ENCODE measurements at regions not wholly inside any gene's neighbourhood (a gene's known extent, or its start where the extent isn't known, plus 50 kb on each side); places are given as distances from the start of the nearest gene placed in this dataset.

GRCh38 chr2:5190023-5190422 is 502.2 kb upstream of the SOX11 start:
- no peak overlapping the region for H3K27ac ChIP-seq (ENCODE audit: extremely low read length, insufficient read depth, low read length)
- FAIRE-seq = no peak
- H3K36me3 ChIP-seq (replicated peaks in 1 of 2; ENCODE audit: control insufficient read depth in 1 of 2, insufficient read depth in 2 of 2, low read length in 2 of 2) = no peaks in the 10 kb centered on the region
- intact Hi-C loops (cut with micrococcal nuclease; ENCODE audit: unreplicated experiment) = no loop called here
- no peak for ATAC-seq
- no peak overlapping the region for H3K4me2 ChIP-seq (ENCODE audit: low read depth, low read length)
- H3K27me3 ChIP-seq (ENCODE audit: control insufficient read depth in 1 of 2, insufficient read depth in 2 of 2, low read length in 2 of 2) = no peaks in the 10 kb centered on the region
- DNase-seq (ENCODE audit: low spot score) = no peak
- CTCF ChIA-PET (ENCODE audit: low intra/inter-chr PET ratio, low total read pairs) = no interaction called here
- peaks cover 87% of the 10 kb centered on the region for H3K9me3 ChIP-seq (ENCODE audit: low read length)
- no peak overlapping the region for H3K9ac ChIP-seq (ENCODE audit: insufficient read depth, low read depth, low read length)
- in situ Hi-C loops (cut with HindIII; ENCODE audit: extremely low pct_ligation_motif_present, low pct_unique_long_range_greater_than_20kb) = no loop called here
- no peak overlapping the region for H2AFZ ChIP-seq (ENCODE audit: low read length)
- no peaks in the 10 kb centered on the region for H4K20me1 ChIP-seq (ENCODE audit: insufficient read depth, low read length)
- H3K4me3 ChIP-seq (replicated peaks in 1 of 3; ENCODE audit: insufficient read depth in 1 of 3, low read depth in 2 of 3, low read length in 3 of 3) = no peak overlapping the region
- no peaks in the 10 kb centered on the region for H3K4me1 ChIP-seq (ENCODE audit: insufficient read depth, low read length)
- no peak for TF ChIP-seq AKNA (CRISPR knock-in tag; IDR thresholded peaks at IDR 0.05; ENCODE audit: borderline replicate concordance)
- no peak for TF ChIP-seq PITX1 (CRISPR knock-in tag; IDR thresholded peaks at IDR 0.05)
- no peak for TF ChIP-seq ZNF546 (CRISPR knock-in tag; conservative IDR thresholded peaks at IDR 0.05)
- no peak for TF ChIP-seq ZFP62 (CRISPR knock-in tag; IDR thresholded peaks at IDR 0.05)
- no peak for TF ChIP-seq KAT8 (CRISPR knock-in tag; IDR thresholded peaks at IDR 0.05)
- TF ChIP-seq MTA1 (CRISPR knock-in tag; IDR thresholded peaks at IDR 0.05; ENCODE audit: borderline replicate concordance) = no peak
- TF ChIP-seq ZC3H13 (CRISPR knock-in tag; IDR thresholded peaks at IDR 0.05) = no peak
- no peaks in the 10 kb centered on the region for H3K79me2 ChIP-seq (ENCODE audit: insufficient read depth, low read length)
- BruUV-seq (replicated peaks) = no TSS peak
- POLR2A ChIA-PET = no interaction called here
- 5% methylated on average over 5 of the region's 5 CpGs for WGBS (ENCODE audit: low lambda C conversion rate)
